ENCODE measurements at regions not wholly inside any gene's neighbourhood (a gene's known extent, or its start where the extent isn't known, plus 50 kb on each side); places are given as distances from the start of the nearest gene placed in this dataset.

DNA sequence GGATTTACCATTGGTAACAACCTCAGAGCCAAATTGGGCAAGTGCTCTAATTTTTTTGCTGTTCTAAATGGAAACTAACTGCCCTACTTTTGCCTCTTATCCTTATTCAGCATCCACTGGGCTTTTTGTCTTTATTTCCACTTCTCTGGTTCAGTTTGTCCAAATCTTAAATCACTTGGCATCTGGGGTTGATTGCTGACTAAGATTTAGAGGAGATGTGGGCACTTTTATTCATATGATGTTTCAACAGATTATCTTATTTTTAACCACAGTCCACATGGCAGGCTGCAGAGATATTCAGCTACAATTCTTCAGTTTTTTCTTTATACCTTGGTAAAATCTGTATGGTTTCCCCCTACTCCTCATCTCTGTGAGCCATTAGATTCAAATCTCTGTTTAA, 1161.4 kb upstream of the PCDH7 start:
- TF ChIP-seq, protein P1, sequence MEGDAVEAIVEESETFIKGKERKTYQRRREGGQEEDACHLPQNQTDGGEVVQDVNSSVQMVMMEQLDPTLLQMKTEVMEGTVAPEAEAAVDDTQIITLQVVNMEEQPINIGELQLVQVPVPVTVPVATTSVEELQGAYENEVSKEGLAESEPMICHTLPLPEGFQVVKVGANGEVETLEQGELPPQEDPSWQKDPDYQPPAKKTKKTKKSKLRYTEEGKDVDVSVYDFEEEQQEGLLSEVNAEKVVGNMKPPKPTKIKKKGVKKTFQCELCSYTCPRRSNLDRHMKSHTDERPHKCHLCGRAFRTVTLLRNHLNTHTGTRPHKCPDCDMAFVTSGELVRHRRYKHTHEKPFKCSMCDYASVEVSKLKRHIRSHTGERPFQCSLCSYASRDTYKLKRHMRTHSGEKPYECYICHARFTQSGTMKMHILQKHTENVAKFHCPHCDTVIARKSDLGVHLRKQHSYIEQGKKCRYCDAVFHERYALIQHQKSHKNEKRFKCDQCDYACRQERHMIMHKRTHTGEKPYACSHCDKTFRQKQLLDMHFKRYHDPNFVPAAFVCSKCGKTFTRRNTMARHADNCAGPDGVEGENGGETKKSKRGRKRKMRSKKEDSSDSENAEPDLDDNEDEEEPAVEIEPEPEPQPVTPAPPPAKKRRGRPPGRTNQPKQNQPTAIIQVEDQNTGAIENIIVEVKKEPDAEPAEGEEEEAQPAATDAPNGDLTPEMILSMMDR (IDR thresholded peaks at IDR 0.05; ENCODE audit: extremely low read depth, low read depth, low read length): no peak
- Histone ChIP-seq H3K79me2 (ENCODE audit: insufficient read depth, low read length) (no peaks in the 10 kb centered on the region), H3K27me3 (ENCODE audit: insufficient read depth, low read length) (no peaks in the 10 kb centered on the region), H3K27ac (ENCODE audit: low read depth, low read length) (no peak overlapping the region), H3K4me1 (ENCODE audit: insufficient read depth, low read length) (no peaks in the 10 kb centered on the region), H3K4me2 (ENCODE audit: insufficient read depth, low read length) (no peak overlapping the region), H4K20me1 (ENCODE audit: insufficient read depth, low read length) (no peaks in the 10 kb centered on the region), H3K4me3 (ENCODE audit: insufficient read depth, low read length) (no peak overlapping the region), H3K9me3 (ENCODE audit: low read depth, low read length) (no peaks in the 10 kb centered on the region), H2AFZ (ENCODE audit: low read length) (no peak overlapping the region), H3K36me3 (ENCODE audit: insufficient read depth, low read length) (no peaks in the 10 kb centered on the region)
- DNase-seq (ENCODE audit: insufficient read length, low spot score, missing footprints): no peak

DNA sequence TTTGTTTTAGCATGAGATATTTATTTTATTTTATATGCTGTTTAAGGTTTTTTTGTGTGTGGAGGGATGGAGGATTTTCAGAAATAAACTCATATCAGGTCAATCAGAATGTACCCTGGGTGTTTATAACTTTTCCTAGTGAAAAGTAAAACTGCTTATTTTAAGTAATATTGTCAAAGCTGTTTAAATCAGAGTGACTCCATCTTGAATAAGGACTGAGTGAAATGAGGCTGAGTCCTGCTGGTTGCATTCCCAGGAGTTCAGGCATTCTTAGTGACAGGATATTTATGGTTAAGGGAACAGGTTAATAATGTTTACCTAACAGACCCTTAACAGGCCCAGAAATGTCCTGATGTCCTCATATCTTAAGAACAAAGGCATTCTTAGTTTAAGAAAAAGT, 1160.9 kb upstream of the PCDH7 start:
- H4K20me1 ChIP-seq (ENCODE audit: insufficient read depth, low read length): no peaks in the 10 kb centered on the region
- no peaks in the 10 kb centered on the region for H3K27me3 ChIP-seq (ENCODE audit: insufficient read depth, low read length)
- no peaks in the 10 kb centered on the region for H3K4me1 ChIP-seq (ENCODE audit: insufficient read depth, low read length)
- no peak for DNase-seq (ENCODE audit: insufficient read length, low spot score, missing footprints)
- no peaks in the 10 kb centered on the region for H3K36me3 ChIP-seq (ENCODE audit: insufficient read depth, low read length)
- H3K4me2 ChIP-seq (ENCODE audit: insufficient read depth, low read length): no peak overlapping the region
- no peak overlapping the region for H2AFZ ChIP-seq (ENCODE audit: low read length)
- no peak overlapping the region for H3K4me3 ChIP-seq (ENCODE audit: insufficient read depth, low read length)
- TF ChIP-seq, protein P1 (IDR thresholded peaks at IDR 0.05; ENCODE audit: extremely low read depth, low read depth, low read length): no peak
- H3K9me3 ChIP-seq (ENCODE audit: low read depth, low read length): no peaks in the 10 kb centered on the region
- no peak overlapping the region for H3K27ac ChIP-seq (ENCODE audit: low read depth, low read length)
- H3K79me2 ChIP-seq (ENCODE audit: insufficient read depth, low read length): no peaks in the 10 kb centered on the region

DNA sequence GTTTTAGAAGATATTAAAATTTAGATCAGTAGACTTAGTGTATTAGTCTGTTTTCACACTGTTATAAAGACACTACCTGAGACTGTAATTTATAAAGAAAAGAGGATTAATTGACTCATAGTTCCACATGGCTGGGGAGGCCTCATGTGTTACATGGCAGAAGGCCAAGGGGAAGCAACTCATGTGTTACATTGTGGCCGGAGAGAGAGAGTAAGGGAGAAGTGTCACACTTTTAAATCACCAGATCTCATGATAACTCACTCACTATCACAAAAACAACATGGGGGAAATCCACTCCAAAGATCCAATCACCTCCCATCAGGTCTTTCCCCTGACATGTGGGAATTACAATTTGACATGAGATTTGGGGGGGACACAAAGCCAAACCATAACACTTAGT, 1159.7 kb upstream of the PCDH7 start:
- H4K20me1 ChIP-seq (ENCODE audit: insufficient read depth, low read length): no peaks in the 10 kb centered on the region
- H3K4me2 ChIP-seq (ENCODE audit: insufficient read depth, low read length): no peak overlapping the region
- no peaks in the 10 kb centered on the region for H3K36me3 ChIP-seq (ENCODE audit: insufficient read depth, low read length)
- H3K79me2 ChIP-seq (ENCODE audit: insufficient read depth, low read length): no peaks in the 10 kb centered on the region
- H3K9me3 ChIP-seq (ENCODE audit: low read depth, low read length): no peaks in the 10 kb centered on the region
- no peak overlapping the region for H2AFZ ChIP-seq (ENCODE audit: low read length)
- no peak overlapping the region for H3K4me3 ChIP-seq (ENCODE audit: insufficient read depth, low read length)
- TF ChIP-seq, protein P1 (IDR thresholded peaks at IDR 0.05; ENCODE audit: extremely low read depth, low read depth, low read length): no peak
- H3K4me1 ChIP-seq (ENCODE audit: insufficient read depth, low read length): no peaks in the 10 kb centered on the region
- no peak overlapping the region for H3K27ac ChIP-seq (ENCODE audit: low read depth, low read length)
- no peaks in the 10 kb centered on the region for H3K27me3 ChIP-seq (ENCODE audit: insufficient read depth, low read length)
- DNase-seq (ENCODE audit: insufficient read length, low spot score, missing footprints): no peak

DNA sequence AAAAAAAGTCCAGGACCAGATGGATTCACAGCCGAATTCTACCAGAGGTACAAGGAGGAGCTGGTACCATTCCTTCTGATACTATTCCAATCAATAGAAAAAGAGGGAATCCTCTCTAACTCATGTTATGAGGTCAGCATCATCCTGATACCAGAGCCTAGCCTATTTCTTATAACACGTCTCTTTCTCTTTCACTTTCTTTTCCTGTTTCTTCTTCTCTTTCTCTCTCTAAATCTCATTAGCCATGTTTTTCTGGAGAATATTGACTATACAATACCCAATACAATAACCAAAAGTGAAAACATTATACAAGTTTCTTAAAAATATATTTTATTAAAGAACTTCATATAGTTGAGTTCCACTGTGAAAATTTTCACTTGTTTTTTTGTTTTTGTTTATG, 1154.9 kb upstream of the PCDH7 start:
- Histone ChIP-seq H3K4me1 (ENCODE audit: insufficient read depth, low read length) (no peaks in the 10 kb centered on the region), H3K9me3 (ENCODE audit: low read depth, low read length) (no peaks in the 10 kb centered on the region), H3K79me2 (ENCODE audit: insufficient read depth, low read length) (no peaks in the 10 kb centered on the region), H3K4me3 (ENCODE audit: insufficient read depth, low read length) (no peak overlapping the region), H3K4me2 (ENCODE audit: insufficient read depth, low read length) (no peak overlapping the region), H3K27ac (ENCODE audit: low read depth, low read length) (no peak overlapping the region), H4K20me1 (ENCODE audit: insufficient read depth, low read length) (no peaks in the 10 kb centered on the region), H3K27me3 (ENCODE audit: insufficient read depth, low read length) (no peaks in the 10 kb centered on the region), H2AFZ (ENCODE audit: low read length) (no peak overlapping the region), H3K36me3 (ENCODE audit: insufficient read depth, low read length) (no peaks in the 10 kb centered on the region)
- DNase-seq (ENCODE audit: insufficient read length, low spot score, missing footprints): no peak
- TF ChIP-seq, protein P1 (IDR thresholded peaks at IDR 0.05; ENCODE audit: extremely low read depth, low read depth, low read length): no peak
